Thymus (tissue), 11 donors: ENCODE measurements at regions not wholly inside any gene's neighbourhood (a gene's known extent, or its start where the extent isn't known, plus 50 kb on each side); places are given as distances from the start of the nearest gene placed in this dataset.

Source experiments
- DNase-seq, 9 donors: peaks; one replicate each; pipeline ENCODE4 v3.0.0-alpha.2; 2013; ENCODE audit warnings: low spot score in 9 of 9, low read depth in 6 of 9, missing footprints in 1 of 9
- H3K27ac ChIP-seq, 2 donors: one replicate each; pipeline ENCODE4 v1.5.1; 2013; ENCODE audit warnings: control low read depth in 1 of 2, low read depth in 1 of 2, low read length in 1 of 2, mild to moderate bottlenecking in 1 of 2, moderate library complexity in 1 of 2
- H3K27me3 ChIP-seq, 2 donors: one replicate each; pipeline ENCODE4 v1.5.1; 2013; ENCODE audit warnings: low read length in 1 of 2; ENCODE audit not compliant: control insufficient read depth in 2 of 2, insufficient read depth in 1 of 2
- H3K36me3 ChIP-seq, 2 donors: one replicate each; pipeline ENCODE4 v1.5.1; 2013; ENCODE audit warnings: low read length in 1 of 2, mild to moderate bottlenecking in 1 of 2, moderate library complexity in 1 of 2; ENCODE audit not compliant: control insufficient read depth in 2 of 2, insufficient read depth in 2 of 2
- H3K4me1 ChIP-seq, 2 donors: one replicate each; pipeline ENCODE4 v1.5.1; 2013; ENCODE audit warnings: low read length in 2 of 2; ENCODE audit not compliant: control insufficient read depth in 2 of 2, insufficient read depth in 2 of 2
- H3K4me3 ChIP-seq, 2 donors: one replicate each; pipeline ENCODE4 v1.5.1; 2013; ENCODE audit warnings: low read length in 2 of 2, control low read depth in 1 of 2, mild to moderate bottlenecking in 1 of 2
- H3K9me3 ChIP-seq, 2 donors: one replicate each; pipeline ENCODE4 v1.5.1; 2013; ENCODE audit warnings: low read length in 1 of 2, mild to moderate bottlenecking in 1 of 2; ENCODE audit not compliant: control insufficient read depth in 2 of 2, insufficient read depth in 1 of 2
- WGBS: extraction: QIAGEN DNeasy Blood & Tissue Kit; methylation state at CpG from one replicate; pipeline ENCODE4 v1.1.7; 2013; 5-methylcytosine and 5-hydroxymethylcytosine counted together
- donor health status: healthy.

DNA sequence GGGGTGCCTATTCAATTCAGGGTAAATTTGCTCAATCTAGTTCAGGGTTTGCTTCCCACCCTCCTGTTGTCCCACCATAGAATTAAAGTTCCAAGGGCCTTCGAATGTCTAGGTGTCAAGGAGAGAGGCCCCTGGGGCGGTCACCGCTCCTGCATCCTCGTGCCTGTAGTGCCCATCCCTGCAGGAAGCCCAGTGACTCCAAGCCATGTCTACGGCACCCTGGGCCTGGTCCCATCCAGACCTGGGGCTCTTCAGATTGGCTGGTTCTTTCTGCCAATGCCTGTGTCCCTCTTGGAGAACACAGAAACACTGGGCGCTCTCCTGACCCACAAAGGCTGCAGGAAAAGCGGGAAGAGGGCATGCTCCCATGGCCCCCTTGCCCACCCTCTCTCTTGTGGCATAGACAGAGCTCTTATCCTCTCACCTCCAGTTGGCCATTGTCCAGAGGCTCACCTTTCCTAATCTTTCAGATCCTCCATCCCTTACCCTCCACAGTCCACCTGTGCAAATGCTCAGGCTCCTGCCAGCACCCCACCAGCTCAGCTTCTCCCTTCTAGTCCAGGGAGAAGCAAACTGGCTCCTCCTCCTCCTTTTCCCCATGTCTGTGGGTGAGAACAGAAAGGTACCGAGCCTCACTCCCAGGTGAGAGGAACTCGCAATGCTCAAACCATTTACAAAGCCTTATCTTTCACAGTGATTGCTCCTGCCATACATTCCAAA, 253.0 kb upstream of the IRX2 start:
- Histone ChIP-seq H3K27ac (no peak overlapping the region), H3K27me3 (no peaks in the 10 kb centered on the region), H3K36me3 (no peaks in the 10 kb centered on the region), H3K4me3 (no peak overlapping the region), H3K9me3 (peaks cover 0 to 10% of the 10 kb centered on the region in 2 donors), H3K4me1 (no peaks in the 10 kb centered on the region)
- no peak for DNase-seq
- 94% methylated on average over 9 of the region's 9 CpGs for WGBS

- H3K27ac ChIP-seq = no peak overlapping the region
- H3K36me3 ChIP-seq = no peaks in the 10 kb centered on the region
- H3K4me1 ChIP-seq = no peaks in the 10 kb centered on the region
- H3K4me3 ChIP-seq = no peak overlapping the region
- H3K9me3 ChIP-seq = peaks cover 0 to 8% of the 10 kb centered on the region in 2 donors
- no peak for DNase-seq
- WGBS = 91% methylated on average over 17 of the region's 17 CpGs
- H3K27me3 ChIP-seq = no peaks in the 10 kb centered on the region
Measured at GRCh38 chr5:3002230-3002629, 250.8 kb upstream of the IRX2 start.

- no peak for DNase-seq
- 84% methylated on average over 6 of the region's 6 CpGs for WGBS
Measured at GRCh38 chr5:3000631-3001030, 249.2 kb upstream of the IRX2 start.

GRCh38 chr5:2999926-3000325, 248.4 kb upstream of the IRX2 start:
- Histone ChIP-seq H3K27me3 (no peaks in the 10 kb centered on the region), H3K9me3 (peaks cover 0 to 6% of the 10 kb centered on the region in 2 donors), H3K36me3 (no peaks in the 10 kb centered on the region), H3K4me1 (no peaks in the 10 kb centered on the region), H3K27ac (no peak overlapping the region), H3K4me3 (no peak overlapping the region)
- 93% methylated on average over 11 of the region's 11 CpGs for WGBS
- no peak for DNase-seq

More at GRCh38 chr5:3000631-3001030, 249.2 kb upstream of the IRX2 start:
- H3K27me3 ChIP-seq = no peaks in the 10 kb centered on the region
- no peak overlapping the region for H3K27ac ChIP-seq
- no peak overlapping the region for H3K4me3 ChIP-seq
- peaks cover 0 to 6% of the 10 kb centered on the region in 2 donors for H3K9me3 ChIP-seq
- H3K36me3 ChIP-seq = no peaks in the 10 kb centered on the region
- no peaks in the 10 kb centered on the region for H3K4me1 ChIP-seq

DNA sequence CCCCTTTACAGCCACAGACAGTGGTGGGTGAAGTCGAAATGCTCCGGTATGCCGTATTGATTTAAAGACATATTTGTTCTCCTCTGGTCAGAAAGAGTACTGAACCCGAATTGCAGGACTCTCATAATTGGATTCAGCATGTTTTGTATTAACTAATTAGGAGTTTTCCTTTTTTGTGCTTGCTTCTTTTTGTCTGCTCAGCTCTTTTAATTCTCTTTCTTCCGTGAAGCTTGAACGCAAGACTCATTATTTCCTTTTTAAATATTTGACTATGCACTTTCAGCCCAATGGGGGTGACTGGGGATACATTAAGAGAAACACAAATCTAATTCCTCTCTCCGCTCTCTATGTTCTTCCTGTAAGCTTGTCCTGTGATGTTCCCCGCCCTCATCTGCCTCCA, 246.6 kb upstream of the IRX2 start:
- 91% methylated on average over 8 of the region's 8 CpGs for WGBS
- Histone ChIP-seq H3K4me3 (no peak overlapping the region), H3K27me3 (no peaks in the 10 kb centered on the region), H3K9me3 (no peaks in the 10 kb centered on the region), H3K36me3 (no peaks in the 10 kb centered on the region), H3K4me1 (no peaks in the 10 kb centered on the region), H3K27ac (no peak overlapping the region)
- no peak for DNase-seq

- 68% methylated on average over 4 of the region's 4 CpGs for WGBS
- Histone ChIP-seq H3K36me3 (no peaks in the 10 kb centered on the region), H3K4me1 (no peaks in the 10 kb centered on the region), H3K4me3 (no peak overlapping the region), H3K27me3 (no peaks in the 10 kb centered on the region), H3K27ac (no peak overlapping the region), H3K9me3 (no peaks in the 10 kb centered on the region)
- no peak for DNase-seq
Measured at GRCh38 chr5:2997179-2997578, 245.7 kb upstream of the IRX2 start.

GRCh38 chr5:2996687-2997086, 245.2 kb upstream of the IRX2 start:
- Histone ChIP-seq H3K27me3 (no peaks in the 10 kb centered on the region), H3K4me1 (no peaks in the 10 kb centered on the region), H3K4me3 (no peak overlapping the region), H3K27ac (no peak overlapping the region), H3K36me3 (no peaks in the 10 kb centered on the region), H3K9me3 (no peaks in the 10 kb centered on the region)
- 89% methylated on average over 9 of the region's 9 CpGs for WGBS
- DNase-seq = no peak

- H3K4me3 ChIP-seq = no peak overlapping the region
- no peaks in the 10 kb centered on the region for H3K27me3 ChIP-seq
- DNase-seq = no peak
- H3K4me1 ChIP-seq = no peaks in the 10 kb centered on the region
- 91% methylated on average over 12 of the region's 12 CpGs for WGBS
- no peak overlapping the region for H3K27ac ChIP-seq
- H3K9me3 ChIP-seq = no peaks in the 10 kb centered on the region
- no peaks in the 10 kb centered on the region for H3K36me3 ChIP-seq
Measured at GRCh38 chr5:2996248-2996647, 244.8 kb upstream of the IRX2 start.

DNA sequence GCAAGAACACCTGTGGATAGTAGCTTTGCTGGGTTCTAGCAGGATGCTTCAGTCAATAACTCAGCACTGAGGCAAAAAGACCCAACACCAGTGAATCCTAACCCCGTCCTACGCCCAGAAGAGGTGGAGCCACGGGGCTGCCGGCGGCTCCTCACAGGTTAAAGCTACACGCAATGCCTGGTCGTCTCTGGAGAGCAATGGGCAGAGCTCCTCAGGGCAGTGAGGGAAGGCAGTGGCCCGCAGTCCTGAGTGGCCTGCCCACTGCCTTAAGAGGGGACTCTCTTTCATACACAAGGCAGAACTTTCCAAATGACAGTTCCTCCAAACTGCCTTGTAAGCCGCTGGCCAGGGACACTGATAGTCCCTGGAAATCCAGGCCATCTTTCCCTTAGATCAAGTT, 244.2 kb upstream of the IRX2 start:
- Histone ChIP-seq H3K36me3 (no peaks in the 10 kb centered on the region), H3K27me3 (no peaks in the 10 kb centered on the region), H3K4me3 (no peak overlapping the region), H3K4me1 (no peaks in the 10 kb centered on the region), H3K27ac (no peak overlapping the region), H3K9me3 (no peaks in the 10 kb centered on the region)
- DNase-seq = no peak
- 93% methylated on average over 9 of the region's 9 CpGs for WGBS
